OCI-LY7 (cell line): ENCODE measurements at regions not wholly inside any gene's neighbourhood (a gene's known extent, or its start where the extent isn't known, plus 50 kb on each side); places are given as distances from the start of the nearest gene placed in this dataset.

Experiments used
- EZH2phosphoT487 ChIP-seq: fragments of 200-600 bp; sonication (generic); IDR thresholded peaks from 2 replicates; pipeline ENCODE4 v1.6.1; 2018; ENCODE audit warnings: low read depth, borderline replicate concordance, mild to moderate bottlenecking, mixed run types, antibody characterized with exemption, low read length, moderate library complexity, mixed read lengths
- TF ChIP-seq, protein P1 (sequence below): fragments of 200-600 bp; sonication (generic); conservative IDR thresholded peaks from 2 replicates; pipeline ENCODE4 v1.5.1; 2014; ENCODE audit warnings: mild to moderate bottlenecking, antibody characterized with exemption, low read length, moderate library complexity, mixed read lengths

DNA sequence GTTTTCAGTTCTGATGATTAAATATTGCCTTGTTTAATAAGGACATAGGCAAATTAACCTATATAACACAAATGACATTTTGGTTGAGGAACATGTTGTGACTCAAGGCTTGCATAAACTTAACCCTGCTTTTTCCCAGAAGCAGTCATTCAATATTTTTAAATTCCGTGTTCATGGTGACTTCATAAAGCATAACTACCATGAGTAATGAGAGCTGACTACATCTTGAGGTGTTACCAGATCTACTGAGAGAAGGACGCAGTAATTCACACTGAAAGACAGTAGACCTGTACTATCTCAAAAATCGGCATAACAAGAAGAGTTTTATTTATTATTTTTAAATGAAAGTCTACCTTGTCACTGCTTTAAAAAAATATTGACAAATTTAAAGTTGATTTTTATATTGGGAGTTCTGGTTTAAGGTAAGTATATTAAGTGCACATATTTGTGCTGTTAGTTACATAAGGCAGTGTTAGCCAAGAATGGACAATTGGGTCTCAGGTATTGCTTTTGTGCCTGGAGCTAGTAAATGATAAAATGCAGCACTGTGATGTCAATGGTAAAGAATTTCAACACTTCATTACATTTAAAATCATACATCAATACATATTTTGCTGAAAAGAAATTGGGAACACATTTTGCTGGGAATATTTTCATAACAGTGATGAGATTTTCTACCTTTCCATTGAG is 1198.5 kb downstream of the FSCB start:
- TF ChIP-seq, protein P1, sequence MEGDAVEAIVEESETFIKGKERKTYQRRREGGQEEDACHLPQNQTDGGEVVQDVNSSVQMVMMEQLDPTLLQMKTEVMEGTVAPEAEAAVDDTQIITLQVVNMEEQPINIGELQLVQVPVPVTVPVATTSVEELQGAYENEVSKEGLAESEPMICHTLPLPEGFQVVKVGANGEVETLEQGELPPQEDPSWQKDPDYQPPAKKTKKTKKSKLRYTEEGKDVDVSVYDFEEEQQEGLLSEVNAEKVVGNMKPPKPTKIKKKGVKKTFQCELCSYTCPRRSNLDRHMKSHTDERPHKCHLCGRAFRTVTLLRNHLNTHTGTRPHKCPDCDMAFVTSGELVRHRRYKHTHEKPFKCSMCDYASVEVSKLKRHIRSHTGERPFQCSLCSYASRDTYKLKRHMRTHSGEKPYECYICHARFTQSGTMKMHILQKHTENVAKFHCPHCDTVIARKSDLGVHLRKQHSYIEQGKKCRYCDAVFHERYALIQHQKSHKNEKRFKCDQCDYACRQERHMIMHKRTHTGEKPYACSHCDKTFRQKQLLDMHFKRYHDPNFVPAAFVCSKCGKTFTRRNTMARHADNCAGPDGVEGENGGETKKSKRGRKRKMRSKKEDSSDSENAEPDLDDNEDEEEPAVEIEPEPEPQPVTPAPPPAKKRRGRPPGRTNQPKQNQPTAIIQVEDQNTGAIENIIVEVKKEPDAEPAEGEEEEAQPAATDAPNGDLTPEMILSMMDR = no peak
- no peak for TF ChIP-seq EZH2phosphoT487
